GM19328 (cell line): ENCODE measurements at regions not wholly inside any gene's neighbourhood (a gene's known extent, or its start where the extent isn't known, plus 50 kb on each side); places are given as distances from the start of the nearest gene placed in this dataset.
"Not testable (repeated sequence)": the region's sequence is repeated elsewhere in the genome, so short reads cannot be mapped to it uniquely, and the experiment has no call there.

Experiments
- ATAC-seq: cut with Tn5 transposase; IDR thresholded peaks from one replicate; pipeline ENCODE4 v1.9.1; 2021; ENCODE audit warnings: mild to moderate bottlenecking, moderate library complexity; ENCODE audit not compliant: unreplicated experiment

DNA sequence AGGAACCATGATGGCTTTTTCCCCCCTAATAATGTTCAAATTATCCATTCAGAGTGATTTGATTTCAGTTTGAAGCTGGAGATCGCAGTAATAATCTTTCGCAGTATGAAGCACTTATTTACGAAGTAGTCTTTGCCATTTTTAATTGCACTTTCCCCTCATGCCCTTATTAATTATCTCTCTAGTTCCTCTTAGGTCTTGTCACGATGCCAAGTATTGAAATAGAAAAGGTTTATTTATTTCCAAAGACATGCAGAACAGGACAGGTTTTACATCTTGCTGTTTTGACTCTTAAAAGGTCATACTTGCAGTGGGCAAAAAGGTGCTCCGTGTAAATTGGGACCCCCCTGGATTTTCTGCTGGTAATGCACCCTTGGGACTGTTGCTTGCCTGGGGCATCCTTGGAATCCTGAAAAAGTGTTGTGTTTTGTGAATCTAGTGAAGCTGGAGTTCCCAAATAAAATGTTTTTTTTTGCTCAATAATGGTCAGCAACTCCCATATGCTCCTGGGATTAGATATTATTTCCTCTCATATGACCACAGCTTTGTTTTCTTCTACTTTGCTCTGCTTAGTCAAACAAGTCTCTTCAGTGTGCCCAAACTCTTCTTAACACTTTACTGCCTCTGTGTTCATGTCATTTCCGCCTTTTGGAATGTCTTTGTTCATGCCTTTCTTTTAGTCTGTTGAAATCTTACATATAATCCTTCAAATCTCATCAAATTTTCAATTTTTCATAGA, 278.3 kb downstream of the TMEM38B start:
- ATAC-seq, result no peak

DNA sequence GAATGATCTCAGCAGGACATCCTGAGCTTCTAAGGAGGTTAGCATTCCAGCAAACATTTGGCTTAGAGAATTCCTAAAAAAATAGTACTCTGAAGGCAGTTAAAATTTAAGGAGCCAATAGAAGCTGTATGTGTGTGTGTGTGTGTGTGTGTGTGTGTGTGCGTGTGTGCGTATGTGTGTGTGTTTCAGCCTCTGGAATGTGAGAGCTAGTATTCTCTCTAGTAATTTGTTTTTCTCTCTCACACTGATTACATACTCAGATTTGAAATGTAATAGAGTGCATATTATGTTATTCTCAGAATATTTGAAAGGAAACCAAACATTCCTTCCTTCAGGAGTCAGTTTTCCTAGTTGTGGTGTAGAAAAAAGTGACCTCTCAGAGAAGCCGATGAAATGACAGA, 279.6 kb downstream of the TMEM38B start:
- no peak for ATAC-seq

DNA sequence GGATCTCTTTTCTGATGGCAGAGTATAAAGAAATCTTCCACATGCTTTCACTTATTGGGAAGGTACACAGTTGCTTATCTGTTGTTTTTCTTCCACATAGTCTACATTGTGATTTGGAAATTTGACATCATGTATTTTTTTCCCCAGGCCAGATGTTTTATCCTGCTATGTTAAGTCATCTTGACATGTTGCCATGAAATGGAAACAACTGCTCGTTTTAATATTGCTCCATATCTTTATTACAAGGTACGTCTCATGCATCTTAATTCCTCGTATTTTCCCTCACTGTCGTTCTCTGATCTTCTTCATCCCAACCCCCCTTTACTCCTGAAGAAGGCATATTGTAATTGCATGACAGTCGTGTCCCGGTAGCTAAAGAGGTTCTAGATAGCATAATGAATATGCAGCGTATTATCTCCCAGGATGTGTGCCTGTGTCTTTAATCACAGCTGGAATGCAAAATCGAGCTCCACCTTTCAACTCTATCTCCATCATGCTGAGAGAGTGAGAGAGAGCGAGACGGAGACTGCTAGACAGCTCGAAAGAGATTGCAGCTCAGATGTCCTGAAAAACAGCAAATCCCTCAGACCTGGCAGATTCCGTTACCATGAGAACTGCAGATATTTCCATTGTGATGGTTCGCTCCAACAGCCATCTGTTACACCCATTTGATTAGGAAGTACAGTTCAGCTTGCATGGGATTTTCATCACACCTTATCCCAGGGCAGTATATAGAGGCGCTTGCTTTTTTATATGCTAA, 281.7 kb downstream of the TMEM38B start:
- no peak for ATAC-seq

DNA sequence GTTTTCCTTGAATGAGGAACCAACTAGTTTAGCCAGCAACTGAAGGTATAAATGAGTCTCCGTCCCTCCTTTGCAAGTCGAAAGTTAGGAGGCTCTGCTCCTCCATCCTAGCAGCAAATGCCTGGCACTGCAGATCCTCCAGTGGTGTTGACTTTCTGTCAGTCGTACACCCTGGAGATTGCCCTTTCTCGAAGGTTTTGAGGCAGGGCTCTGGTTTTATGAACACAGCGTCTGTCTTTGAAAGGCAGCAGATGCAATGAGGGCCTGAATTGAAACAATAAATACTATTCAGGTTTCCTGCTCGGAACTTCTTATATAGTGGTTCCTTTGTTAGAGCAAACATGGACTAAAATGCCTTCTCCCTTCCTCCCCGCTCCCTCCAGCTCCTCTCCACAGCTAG, 284.0 kb downstream of the TMEM38B start:
- ATAC-seq, result no peak

DNA sequence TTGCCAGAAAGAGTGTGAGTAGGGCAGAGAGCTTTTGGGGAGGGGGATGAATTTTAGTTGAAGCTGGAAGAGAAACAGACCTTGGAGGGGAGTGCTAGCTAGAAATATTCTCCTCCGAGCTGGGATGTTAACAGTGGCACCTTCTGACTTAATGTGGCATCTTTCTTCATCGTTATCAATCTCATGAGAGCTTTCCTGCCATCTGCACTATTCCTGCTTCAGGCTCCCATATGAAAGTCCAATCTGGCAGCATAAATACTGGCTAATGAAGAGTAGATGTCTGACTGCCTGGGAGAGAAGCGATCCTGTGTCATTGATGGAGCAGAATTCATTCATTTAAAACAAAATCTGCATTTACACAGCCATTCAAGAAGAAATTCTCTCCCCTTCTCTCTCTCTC, 284.5 kb downstream of the TMEM38B start:
- ATAC-seq, result no peak

DNA sequence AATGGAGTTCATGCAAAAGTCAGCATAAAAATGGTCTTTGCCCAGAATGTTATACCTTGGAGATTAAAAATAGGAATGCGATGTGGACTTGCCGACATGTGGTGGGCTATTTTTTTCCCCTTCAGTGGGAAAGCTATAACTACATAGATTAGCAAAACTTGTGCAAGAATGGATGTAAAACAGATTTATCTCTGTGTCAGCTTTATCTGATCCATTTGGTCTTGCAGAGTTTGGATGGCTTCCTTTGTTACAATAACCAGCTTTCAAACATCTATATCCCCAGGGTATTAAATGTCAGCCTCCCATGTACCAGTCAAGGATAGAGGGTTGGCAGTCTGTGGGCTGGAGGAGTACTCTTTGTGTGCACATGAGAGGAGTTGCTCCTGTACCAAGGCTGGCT, 284.9 kb downstream of the TMEM38B start:
- ATAC-seq, result no peak

DNA sequence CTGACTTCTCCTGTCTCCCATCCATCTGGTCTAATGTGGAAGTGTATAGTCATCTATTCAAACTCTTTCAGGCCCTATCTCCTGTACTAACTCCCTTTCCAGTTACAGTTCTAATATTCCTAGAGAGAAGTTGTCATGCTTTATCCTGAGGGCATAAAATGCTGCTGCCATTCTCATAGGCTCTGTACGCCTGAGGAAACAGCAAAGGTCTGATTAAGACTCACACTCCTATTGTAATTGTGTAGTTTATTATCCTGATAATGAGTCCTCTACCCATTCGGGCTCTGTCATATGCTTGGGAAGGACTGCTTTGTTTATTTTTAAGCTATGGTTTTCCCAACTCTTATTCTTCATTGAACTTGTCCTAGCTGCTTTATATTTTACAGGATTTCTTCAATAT, 290.4 kb downstream of the TMEM38B start:
- no peak for ATAC-seq

DNA sequence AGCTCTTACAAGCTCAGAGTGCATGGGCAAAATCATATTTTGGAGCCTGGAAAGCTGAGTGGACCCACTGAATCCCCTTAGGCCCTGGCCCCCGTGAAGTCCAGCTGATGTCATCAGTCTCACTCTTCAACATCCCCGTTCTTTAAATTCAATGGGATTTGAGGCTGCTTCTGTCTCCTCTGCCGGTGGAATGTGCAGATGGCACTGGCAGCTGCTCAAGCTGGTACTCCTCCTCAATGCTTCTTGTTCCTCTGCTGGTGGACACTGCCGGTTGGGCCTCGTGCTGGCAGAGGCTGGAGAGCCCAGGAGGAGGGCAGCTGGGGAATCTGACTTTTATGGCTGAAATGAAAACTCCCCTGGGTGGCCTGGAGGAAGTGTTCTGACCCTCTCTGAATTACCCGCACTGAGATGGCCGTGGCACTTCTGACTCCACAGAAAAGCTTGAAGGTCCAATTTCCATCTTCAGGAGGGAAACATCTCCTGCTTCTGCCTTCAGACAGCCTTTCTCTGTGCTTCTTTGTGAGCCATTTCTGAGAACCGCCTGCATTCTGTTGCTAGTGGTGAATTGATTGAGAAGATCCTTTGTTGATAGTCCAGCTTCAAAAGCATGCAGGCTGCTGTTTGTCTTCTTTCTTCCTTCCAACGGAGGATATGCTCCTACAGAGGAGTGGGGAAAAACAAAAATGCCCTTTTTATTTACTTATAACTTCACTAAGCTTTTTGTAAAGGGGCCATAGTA, 298.9 kb downstream of the TMEM38B start:
- ATAC-seq, result no peak

DNA sequence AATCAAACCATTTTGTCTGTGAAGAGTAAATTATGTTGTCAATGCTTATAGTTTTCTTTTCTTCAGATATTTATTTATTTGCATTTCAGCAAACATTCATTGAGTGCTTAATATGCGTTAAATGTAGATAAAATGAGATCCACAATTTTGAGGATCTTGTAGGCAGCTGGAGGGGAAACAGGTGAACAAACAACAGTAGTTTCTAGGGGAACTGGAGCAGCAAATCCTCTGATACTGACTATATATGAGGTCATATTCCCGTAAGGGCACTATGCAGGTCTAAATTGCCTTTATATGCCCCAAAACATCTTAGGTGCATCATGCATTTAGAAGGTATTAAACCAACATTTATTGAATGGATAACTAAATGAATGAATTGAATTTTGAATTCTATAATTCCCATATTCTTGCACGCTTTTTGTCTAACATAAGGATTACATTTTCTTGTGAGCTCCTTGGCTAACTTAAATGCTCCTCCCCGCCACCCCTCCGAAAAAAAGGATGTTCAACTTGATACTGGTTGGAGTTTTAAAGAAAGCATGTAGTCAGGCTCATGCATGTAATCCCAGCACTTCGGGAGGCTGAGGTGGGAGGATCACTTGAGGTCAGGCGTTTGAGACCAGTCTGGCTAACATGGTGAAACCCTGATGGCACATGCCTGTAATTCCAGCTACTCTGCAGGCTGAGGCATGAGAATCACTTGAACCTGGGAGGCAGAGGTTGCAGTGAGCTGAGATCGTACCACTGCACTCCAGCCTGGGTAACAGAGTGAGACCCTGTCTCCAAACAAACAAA, 299.8 kb downstream of the TMEM38B start:
- no peak for ATAC-seq

DNA sequence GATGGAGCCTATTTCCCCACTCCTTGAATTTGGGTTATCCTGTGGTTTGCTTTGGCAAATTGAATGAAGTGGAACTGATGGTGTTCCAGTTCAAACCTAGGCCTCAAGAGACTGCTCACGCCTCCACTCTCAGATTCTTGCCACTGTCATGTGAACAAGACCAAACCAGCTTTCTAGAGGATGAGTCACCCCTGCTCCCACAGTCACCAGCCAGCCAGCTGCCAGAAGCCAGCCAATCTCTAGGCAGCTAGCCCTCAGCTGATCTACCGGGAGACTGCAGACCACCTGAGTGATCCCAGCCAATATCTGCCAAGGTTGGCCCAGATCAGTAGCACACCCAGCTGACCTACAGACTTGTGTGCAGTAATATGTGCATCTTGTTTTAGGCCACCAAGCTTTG, 300.6 kb downstream of the TMEM38B start:
- no peak for ATAC-seq

DNA sequence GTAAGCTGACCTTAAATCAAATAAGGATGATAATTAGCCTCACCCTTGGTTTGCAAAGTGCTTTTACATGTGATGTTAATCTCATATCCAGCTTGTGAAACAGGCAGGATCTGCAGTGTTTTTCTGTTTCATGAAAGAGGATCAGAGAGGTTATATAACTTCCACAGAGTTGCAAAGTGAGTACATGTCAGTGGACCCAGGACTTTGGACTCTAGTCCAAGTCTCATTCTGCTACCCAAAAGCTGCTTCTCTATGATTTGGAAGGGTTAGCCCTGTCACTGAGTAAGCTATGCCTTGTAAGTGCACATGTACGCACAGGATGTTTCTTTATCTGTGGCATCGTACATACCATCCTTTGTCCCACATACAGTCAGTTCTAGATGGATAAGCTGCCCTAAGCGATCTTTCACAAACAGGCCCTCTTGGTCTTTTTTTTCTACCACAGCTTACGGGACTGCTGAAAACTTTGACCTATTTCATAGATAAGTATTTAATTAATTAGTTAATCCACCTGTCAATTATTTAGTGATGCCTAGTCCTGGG, 322.9 kb downstream of the TMEM38B start:
- no peak for ATAC-seq

DNA sequence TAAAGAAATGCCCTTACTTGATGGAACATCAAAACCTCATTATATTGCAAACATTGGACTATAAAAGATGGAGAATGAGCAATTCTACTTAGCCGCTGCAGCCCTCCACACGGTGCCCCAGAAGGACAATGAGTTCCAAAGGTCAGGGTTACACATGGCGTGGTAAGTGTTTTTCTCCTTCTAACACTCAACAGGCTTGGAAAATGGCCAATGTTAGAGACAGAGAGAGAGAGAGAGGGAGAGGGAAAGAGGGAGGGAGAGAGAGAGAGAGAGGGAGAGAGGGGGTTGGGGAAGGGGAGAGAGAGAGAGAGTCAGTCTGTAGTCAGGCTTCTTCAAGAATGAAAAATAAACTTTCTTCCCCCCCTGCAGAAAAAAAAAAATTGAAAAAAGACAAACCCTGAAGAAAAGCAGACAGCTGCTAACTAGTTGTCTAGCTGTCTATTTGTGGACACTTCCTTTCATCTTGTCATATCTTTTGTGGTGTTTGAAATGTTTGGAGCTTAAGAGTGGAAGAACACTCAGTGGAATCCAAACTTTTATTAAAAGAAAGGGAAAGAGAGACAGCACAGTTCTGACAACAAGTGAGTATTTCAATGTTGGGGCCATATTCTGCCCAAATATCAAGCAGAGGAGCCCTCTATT, 324.8 kb downstream of the TMEM38B start:
- ATAC-seq, result no peak

DNA sequence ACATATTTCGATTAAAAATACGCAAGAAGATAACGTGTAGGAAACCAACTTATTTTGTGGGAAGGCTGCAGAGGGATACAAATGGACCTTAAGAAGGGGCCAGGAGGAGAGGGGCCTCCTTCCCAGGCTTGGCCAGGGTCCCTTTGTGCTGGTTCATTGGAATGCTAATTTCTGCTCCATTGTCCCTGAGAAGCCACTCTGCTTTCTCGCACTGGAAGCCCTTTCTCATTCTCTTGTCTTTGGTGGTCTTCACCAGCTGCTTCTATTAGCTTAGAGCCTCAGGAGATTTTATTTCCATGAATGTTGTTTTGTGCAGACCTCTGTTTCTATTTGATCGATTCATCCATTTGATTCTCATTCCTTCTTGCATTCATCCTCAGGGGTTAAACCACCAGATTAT, 325.4 kb downstream of the TMEM38B start:
- ATAC-seq, result no peak

DNA sequence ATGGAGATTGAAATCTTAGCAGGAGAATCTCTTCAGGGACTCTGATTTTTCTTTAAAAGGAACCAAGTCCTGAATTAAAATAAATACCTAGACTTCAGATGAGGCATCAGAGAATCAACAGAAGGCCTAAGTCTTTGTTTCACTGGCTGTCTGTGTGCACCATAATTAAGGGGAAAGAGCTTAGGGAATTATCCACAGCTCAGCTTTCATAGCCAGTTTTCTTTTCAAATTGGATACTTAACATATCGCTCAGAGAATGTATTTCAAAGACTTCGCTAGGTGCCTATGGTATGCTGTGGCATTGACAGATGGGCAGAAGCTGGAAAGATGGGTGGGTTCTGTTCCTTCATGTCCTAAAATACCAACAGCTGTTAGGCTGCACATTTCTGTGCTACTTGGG, 325.8 kb downstream of the TMEM38B start:
- ATAC-seq, result no peak

DNA sequence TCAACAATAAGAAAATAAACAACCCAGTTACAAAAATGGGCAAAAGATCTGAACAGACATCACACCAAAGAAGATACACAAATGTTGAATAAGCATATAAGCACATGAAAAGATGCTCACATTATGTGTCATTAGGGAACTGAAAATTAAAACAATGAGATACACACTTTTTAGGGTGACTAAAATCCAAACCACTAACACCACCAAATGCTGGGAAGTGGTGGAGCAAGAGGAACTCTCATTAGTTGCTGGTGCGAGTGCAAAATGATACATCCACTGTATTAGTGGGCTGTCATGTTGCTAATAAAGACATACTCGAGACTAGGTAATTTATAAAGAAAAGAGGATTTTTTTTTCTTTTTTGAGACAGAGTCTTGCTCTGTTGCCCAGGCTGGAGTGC, 329.1 kb downstream of the TMEM38B start:
- no peak for ATAC-seq

DNA sequence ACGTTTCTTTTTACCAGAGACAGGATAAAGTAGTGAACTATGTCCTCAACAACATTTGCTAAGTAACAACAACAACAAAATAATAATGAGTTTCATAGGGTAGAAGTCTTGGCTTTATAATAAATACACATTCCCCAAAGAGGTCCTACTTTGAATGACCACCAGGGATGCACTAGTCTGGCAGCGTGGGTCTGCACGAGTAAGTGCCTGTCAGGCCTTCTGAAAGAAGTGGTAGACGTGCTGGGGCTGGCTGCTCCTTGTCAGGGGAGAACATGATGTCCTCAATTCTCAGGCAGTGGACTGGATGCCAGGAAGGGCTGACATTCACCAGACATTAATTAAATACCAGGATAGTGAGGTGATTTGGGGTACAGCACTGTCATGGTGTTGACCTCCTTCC, 331.1 kb downstream of the TMEM38B start:
- no peak for ATAC-seq

DNA sequence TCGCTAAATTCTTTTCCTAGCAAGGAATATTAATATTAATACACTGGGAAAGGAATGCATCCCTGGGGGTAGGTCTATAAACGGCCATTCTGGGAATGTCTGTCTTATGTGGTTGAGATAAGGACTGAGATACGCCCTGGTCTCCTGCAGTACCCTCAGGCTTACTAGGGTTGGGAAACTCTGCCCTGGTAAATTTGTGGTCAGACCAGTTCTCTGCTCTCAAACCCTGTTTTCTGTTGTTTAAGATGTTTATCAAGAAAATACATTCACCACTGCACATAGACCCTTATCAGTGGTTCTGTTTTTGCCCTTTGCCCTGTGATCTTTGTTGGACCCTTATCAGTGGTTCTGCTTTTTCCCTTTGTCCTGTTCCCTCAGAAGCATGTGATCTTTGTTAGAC, 335.8 kb downstream of the TMEM38B start:
- ATAC-seq, result not testable (repeated sequence)

DNA sequence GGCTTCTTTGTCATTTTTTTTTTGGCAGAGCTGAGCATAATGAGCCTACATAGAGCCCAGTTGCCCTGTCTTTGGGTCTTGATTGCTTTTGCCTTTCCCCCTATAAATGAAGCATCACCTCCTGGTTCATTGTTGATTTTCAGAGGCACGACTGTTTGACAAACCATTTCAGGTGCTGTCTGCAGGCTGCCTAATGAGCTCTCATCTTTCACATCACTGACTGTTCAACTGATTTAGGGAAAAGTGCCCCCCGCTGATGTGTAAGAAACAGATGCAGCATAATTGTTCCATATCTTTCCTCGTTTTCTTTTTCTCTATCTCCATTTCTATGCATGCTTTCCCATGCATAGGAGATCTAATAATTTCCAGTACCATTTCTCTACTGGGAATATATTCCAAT, 338.6 kb downstream of the TMEM38B start:
- ATAC-seq, result no peak

DNA sequence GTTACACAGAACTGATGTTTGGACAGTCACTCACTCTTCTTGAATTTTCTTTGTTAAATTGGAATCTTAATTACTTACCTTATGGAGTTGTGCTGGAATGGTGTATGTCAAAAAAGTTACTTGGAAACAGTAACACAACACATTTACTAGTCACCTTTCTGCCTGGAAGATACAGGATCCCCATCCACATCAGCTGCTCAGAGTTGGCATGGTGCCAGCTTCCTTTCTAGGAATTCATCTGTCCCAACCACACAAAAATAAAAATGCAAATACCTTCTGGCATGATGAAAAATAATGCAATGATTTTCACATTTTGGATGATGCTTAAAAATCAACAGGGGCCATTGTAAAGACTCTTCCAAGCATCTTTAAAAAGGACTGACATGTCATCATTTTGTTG, 341.5 kb downstream of the TMEM38B start:
- no peak for ATAC-seq

DNA sequence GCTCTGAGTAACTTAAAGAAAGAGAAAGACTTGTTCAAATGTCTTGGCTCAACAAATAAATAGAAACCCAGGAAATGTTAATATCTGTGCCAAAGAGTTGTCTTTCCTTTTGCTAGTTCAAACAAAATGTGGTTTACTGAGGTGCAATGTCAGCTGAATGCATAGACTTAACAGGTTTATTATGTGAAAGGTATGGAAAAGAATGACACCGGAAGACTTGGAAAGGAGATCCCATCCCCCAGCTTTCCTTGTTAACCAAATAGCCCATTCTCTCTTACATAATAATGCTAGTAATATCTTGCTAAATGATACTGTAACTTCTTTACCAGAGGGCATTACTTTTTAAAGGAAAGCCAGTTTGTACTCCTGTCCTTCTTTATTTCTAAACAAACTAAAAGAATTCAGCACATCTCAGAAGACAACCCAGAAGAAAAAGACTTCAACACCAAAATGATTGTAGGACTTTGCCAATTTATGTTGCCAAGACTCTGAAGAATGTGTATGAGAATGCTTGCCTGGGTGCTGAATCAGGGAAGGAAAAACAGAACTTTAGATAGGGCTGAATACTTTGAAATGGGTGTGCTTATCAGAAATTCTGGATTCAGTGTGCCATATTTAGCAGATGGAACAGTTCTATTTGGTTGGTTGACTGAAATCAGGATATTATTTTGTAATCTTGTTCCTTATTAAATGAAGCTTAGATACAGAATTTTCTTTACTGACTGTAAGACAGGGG, 344.1 kb downstream of the TMEM38B start:
- no peak for ATAC-seq
